ENCODE measurements at regions not wholly inside any gene's neighbourhood (a gene's known extent, or its start where the extent isn't known, plus 50 kb on each side); places are given as distances from the start of the nearest gene placed in this dataset.

- TF ChIP-seq ZBTB4 (CRISPR knock-in tag; IDR thresholded peaks at IDR 0.05): no peak
These were observed 295.7 kb downstream of the KCNN2 start (continued) for GRCh38 chr5:114657342-114658130.

DNA sequence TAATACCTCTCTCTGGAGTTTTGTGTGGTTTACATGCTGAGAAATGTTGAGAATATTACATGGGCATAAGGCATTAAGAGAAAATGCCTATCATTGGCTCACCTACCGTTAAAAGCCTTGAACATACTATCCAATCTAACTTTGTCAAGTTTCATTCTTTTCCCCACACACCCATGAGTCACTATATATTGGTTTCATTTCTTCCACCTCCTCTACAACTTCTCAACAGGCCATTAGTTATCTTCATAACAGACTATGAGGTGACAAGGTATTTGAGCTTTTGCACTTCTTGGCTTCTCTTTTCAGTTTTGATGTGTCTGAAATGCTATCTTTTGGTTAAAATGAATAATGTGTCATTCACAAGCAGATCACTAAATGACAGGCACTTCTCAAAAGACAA, 288.0 kb downstream of the KCNN2 start:
- H3K79me2 ChIP-seq (ENCODE audit: control insufficient read depth, insufficient read depth, low read length): no peaks in the 10 kb centered on the region
- no TSS peak for BruUV-seq (replicated peaks)
- no peaks in the 10 kb centered on the region for H4K20me1 ChIP-seq (ENCODE audit: control insufficient read depth, insufficient read depth)
- H3K4me3 ChIP-seq: no peak overlapping the region
- no peaks in the 10 kb centered on the region for H3K4me1 ChIP-seq (ENCODE audit: control insufficient read depth, insufficient read depth, low read length)
- H3K4me2 ChIP-seq (ENCODE audit: control insufficient read depth, insufficient read depth): no peak overlapping the region
- H3K9ac ChIP-seq (ENCODE audit: control insufficient read depth, insufficient read depth, low read length): no peak overlapping the region
- POLR2A ChIA-PET: no interaction called here
- CTCF ChIA-PET: interaction anchor here (0.8 kb wide), 1 partner anchor 153 kb away, joined by 3 read pairs; no protein-coding TSS in a partner anchor
- no peaks in the 10 kb centered on the region for H3K27me3 ChIP-seq (replicated peaks in 1 of 2; ENCODE audit: control insufficient read depth in 2 of 2, insufficient read depth in 2 of 2, low read length in 1 of 2)
- DNase-seq (ENCODE audit: low read depth, low spot score) (no peak), FAIRE-seq (no peak), ATAC-seq (no peak; the same call in 2 of the 3 replicates)
- in situ Hi-C loops (cut with MboI) (no loop called here), intact Hi-C loops (cut with micrococcal nuclease; ENCODE audit: unreplicated experiment) (no loop called here)
- H3K9me3 ChIP-seq (replicated peaks; ENCODE audit: control insufficient read depth, insufficient read depth, low read length): no peaks in the 10 kb centered on the region
- RAD21 ChIA-PET (ENCODE audit: unreplicated experiment): no interaction called here
- no peaks in the 10 kb centered on the region for H3K36me3 ChIP-seq (ENCODE audit: control insufficient read depth in 2 of 2, insufficient read depth in 2 of 2, low read length in 1 of 2)
- no peak overlapping the region for H3K27ac ChIP-seq (ENCODE audit: control insufficient read depth, insufficient read depth)
- H2AFZ ChIP-seq (ENCODE audit: control insufficient read depth, low read depth, low read length): no peak overlapping the region
- 6% methylated on average over 1 of the region's 1 CpG for WGBS (ENCODE audit: insufficient coverage, insufficient replicate concordance, low lambda C conversion rate, missing lambda C conversion rate)
- SMC1A ChIA-PET (ENCODE audit: uncharacterized antibody, unreplicated experiment): no interaction called here
- TF ChIP-seq, protein P1, sequence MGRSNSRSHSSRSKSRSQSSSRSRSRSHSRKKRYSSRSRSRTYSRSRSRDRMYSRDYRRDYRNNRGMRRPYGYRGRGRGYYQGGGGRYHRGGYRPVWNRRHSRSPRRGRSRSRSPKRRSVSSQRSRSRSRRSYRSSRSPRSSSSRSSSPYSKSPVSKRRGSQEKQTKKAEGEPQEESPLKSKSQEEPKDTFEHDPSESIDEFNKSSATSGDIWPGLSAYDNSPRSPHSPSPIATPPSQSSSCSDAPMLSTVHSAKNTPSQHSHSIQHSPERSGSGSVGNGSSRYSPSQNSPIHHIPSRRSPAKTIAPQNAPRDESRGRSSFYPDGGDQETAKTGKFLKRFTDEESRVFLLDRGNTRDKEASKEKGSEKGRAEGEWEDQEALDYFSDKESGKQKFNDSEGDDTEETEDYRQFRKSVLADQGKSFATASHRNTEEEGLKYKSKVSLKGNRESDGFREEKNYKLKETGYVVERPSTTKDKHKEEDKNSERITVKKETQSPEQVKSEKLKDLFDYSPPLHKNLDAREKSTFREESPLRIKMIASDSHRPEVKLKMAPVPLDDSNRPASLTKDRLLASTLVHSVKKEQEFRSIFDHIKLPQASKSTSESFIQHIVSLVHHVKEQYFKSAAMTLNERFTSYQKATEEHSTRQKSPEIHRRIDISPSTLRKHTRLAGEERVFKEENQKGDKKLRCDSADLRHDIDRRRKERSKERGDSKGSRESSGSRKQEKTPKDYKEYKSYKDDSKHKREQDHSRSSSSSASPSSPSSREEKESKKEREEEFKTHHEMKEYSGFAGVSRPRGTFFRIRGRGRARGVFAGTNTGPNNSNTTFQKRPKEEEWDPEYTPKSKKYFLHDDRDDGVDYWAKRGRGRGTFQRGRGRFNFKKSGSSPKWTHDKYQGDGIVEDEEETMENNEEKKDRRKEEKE (IDR thresholded peaks at IDR 0.05): no peak
- TF ChIP-seq FOS (IDR thresholded peaks at IDR 0.05; ENCODE audit: borderline replicate concordance, extremely low read depth, insufficient read length) (no peak), JUND (IDR thresholded peaks at IDR 0.05; ENCODE audit: low read depth, low read length) (no peak), CHD2 (IDR thresholded peaks at IDR 0.05; ENCODE audit: borderline replicate concordance, low read depth, low read length) (no peak), EGR1 (IDR thresholded peaks at IDR 0.05; ENCODE audit: borderline replicate concordance in 1 of 2, low read depth in 2 of 2, low read length in 2 of 2) (no peak), TAF1 (IDR thresholded peaks at IDR 0.05; ENCODE audit: borderline replicate concordance, low read depth, low read length) (no peak), ESRRA (IDR thresholded peaks at IDR 0.05; ENCODE audit: low read length) (no peak), MEF2A (IDR thresholded peaks at IDR 0.05; ENCODE audit: insufficient read depth, low read depth, low read length) (no peak)
- TF ChIP-seq, protein P2, sequence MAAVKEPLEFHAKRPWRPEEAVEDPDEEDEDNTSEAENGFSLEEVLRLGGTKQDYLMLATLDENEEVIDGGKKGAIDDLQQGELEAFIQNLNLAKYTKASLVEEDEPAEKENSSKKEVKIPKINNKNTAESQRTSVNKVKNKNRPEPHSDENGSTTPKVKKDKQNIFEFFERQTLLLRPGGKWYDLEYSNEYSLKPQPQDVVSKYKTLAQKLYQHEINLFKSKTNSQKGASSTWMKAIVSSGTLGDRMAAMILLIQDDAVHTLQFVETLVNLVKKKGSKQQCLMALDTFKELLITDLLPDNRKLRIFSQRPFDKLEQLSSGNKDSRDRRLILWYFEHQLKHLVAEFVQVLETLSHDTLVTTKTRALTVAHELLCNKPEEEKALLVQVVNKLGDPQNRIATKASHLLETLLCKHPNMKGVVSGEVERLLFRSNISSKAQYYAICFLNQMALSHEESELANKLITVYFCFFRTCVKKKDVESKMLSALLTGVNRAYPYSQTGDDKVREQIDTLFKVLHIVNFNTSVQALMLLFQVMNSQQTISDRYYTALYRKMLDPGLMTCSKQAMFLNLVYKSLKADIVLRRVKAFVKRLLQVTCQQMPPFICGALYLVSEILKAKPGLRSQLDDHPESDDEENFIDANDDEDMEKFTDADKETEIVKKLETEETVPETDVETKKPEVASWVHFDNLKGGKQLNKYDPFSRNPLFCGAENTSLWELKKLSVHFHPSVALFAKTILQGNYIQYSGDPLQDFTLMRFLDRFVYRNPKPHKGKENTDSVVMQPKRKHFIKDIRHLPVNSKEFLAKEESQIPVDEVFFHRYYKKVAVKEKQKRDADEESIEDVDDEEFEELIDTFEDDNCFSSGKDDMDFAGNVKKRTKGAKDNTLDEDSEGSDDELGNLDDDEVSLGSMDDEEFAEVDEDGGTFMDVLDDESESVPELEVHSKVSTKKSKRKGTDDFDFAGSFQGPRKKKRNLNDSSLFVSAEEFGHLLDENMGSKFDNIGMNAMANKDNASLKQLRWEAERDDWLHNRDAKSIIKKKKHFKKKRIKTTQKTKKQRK (IDR thresholded peaks at IDR 0.05; ENCODE audit: low read depth, low read length): no peak
